NCI-H2196 (cell line): ENCODE measurements at regions not wholly inside any gene's neighbourhood (a gene's known extent, or its start where the extent isn't known, plus 50 kb on each side); places are given as distances from the start of the nearest gene placed in this dataset.
"Not testable (repeated sequence)": the region's sequence is repeated elsewhere in the genome, so short reads cannot be mapped to it uniquely, and the experiment has no call there.

Source experiments
- DNase-seq: peaks from one replicate; lab custom pipeline; 2025; ENCODE audit not compliant: unreplicated experiment; lab: John Stamatoyannopoulos, UW

- DNase-seq, result no peak
These were observed 333.1 kb upstream of the GOT2 start for GRCh38 chr16:59067205-59067604.

GRCh38 chr16:59060207-59060606, 326.1 kb upstream of the GOT2 start:
- no peak for DNase-seq

- DNase-seq, result no peak
These were observed 324.1 kb upstream of the GOT2 start for GRCh38 chr16:59058250-59058649.

- DNase-seq, result no peak
These were observed 319.8 kb upstream of the GOT2 start for GRCh38 chr16:59053911-59054310.

- DNase-seq, result no peak
These were observed 318.1 kb upstream of the GOT2 start for GRCh38 chr16:59052231-59052630.

GRCh38 chr16:59048876-59049275, 314.8 kb upstream of the GOT2 start:
- DNase-seq, result no peak

- no peak for DNase-seq
These were observed 313.0 kb upstream of the GOT2 start for GRCh38 chr16:59047114-59047513.

GRCh38 chr16:59046335-59046734, 312.2 kb upstream of the GOT2 start:
- no peak for DNase-seq

GRCh38 chr16:59045501-59045900, 311.4 kb upstream of the GOT2 start:
- no peak for DNase-seq

- no peak for DNase-seq
These were observed 310.5 kb upstream of the GOT2 start for GRCh38 chr16:59044616-59045015.

GRCh38 chr16:59042301-59042700, 308.2 kb upstream of the GOT2 start:
- DNase-seq, result no peak

- DNase-seq, result no peak
These were observed 305.1 kb upstream of the GOT2 start for GRCh38 chr16:59039066-59039720.

GRCh38 chr16:59030923-59031485, 296.9 kb upstream of the GOT2 start:
- no peak for DNase-seq

GRCh38 chr16:59021751-59022150, 287.6 kb upstream of the GOT2 start:
- DNase-seq, result no peak

- DNase-seq, result no peak
These were observed 279.8 kb upstream of the GOT2 start for GRCh38 chr16:59013930-59014329.

GRCh38 chr16:58999762-59000161, 265.6 kb upstream of the GOT2 start:
- no peak for DNase-seq

GRCh38 chr16:58992755-58993154, 258.6 kb upstream of the GOT2 start:
- not testable (repeated sequence) for DNase-seq

GRCh38 chr16:58983181-58983965, 249.3 kb upstream of the GOT2 start:
- not testable (repeated sequence) for DNase-seq

- DNase-seq, result no peak
These were observed 236.7 kb upstream of the GOT2 start for GRCh38 chr16:58970775-58971174.

- no peak for DNase-seq
These were observed 229.4 kb upstream of the GOT2 start for GRCh38 chr16:58963479-58963878.

- DNase-seq, result no peak
These were observed 228.7 kb upstream of the GOT2 start for GRCh38 chr16:58962811-58963210.

GRCh38 chr16:58960484-58960883, 226.4 kb upstream of the GOT2 start:
- DNase-seq, result no peak
